Mucosa of rectum (tissue), 2 donors: ENCODE measurements at regions not wholly inside any gene's neighbourhood (a gene's known extent, or its start where the extent isn't known, plus 50 kb on each side); places are given as distances from the start of the nearest gene placed in this dataset.
"Not testable (repeated sequence)": the region's sequence is repeated elsewhere in the genome, so short reads cannot be mapped to it uniquely, and the experiment has no call there.

ENCODE experiments used
- H3K27ac ChIP-seq, 2 donors: one replicate each; pipeline ENCODE4 v1.7.0; 2013; ENCODE audit warnings: inconsistent platforms in 2 of 2, low read depth in 2 of 2, low read length in 2 of 2
- H3K27me3 ChIP-seq, 2 donors: one replicate each; pipeline ENCODE4 v1.7.0; 2013; ENCODE audit warnings: low read length in 2 of 2; ENCODE audit not compliant: control insufficient read depth in 2 of 2, insufficient read depth in 2 of 2
- H3K36me3 ChIP-seq, 2 donors: one replicate each; pipeline ENCODE4 v1.7.0; 2013; ENCODE audit warnings: low read length in 2 of 2; ENCODE audit not compliant: control insufficient read depth in 2 of 2, insufficient read depth in 2 of 2
- H3K4me1 ChIP-seq, 2 donors: one replicate each; pipeline ENCODE4 v1.7.0; 2013; ENCODE audit warnings: low read length in 2 of 2, mild to moderate bottlenecking in 1 of 2; ENCODE audit not compliant: control insufficient read depth in 2 of 2, insufficient read depth in 2 of 2
- H3K4me3 ChIP-seq, 2 donors: one replicate each; pipeline ENCODE4 v1.7.0; 2013; ENCODE audit warnings: low read length in 2 of 2
- H3K9ac ChIP-seq, 2 donors: one replicate each; pipeline ENCODE4 v1.7.0; 2013; ENCODE audit warnings: low read length in 2 of 2, low read depth in 1 of 2, mild to moderate bottlenecking in 1 of 2
- H3K9me3 ChIP-seq, 2 donors: one replicate each; pipeline ENCODE4 v1.7.0; 2013; ENCODE audit warnings: low read length in 2 of 2; ENCODE audit not compliant: control insufficient read depth in 2 of 2
- donor health status: healthy.
- donor health status: Normal muscosa, but diverticular disease.

GRCh38 chr9:31574006-31574765 lies 810.3 kb upstream of the ACO1 start:
- H3K4me1 ChIP-seq, result no peaks in the 10 kb centered on the region
- no peaks in the 10 kb centered on the region for H3K27me3 ChIP-seq
- no peak overlapping the region for H3K9ac ChIP-seq
- no peaks in the 10 kb centered on the region for H3K36me3 ChIP-seq
- no peak overlapping the region for H3K4me3 ChIP-seq
- H3K27ac ChIP-seq, result no peak overlapping the region
- no peaks in the 10 kb centered on the region for H3K9me3 ChIP-seq

DNA sequence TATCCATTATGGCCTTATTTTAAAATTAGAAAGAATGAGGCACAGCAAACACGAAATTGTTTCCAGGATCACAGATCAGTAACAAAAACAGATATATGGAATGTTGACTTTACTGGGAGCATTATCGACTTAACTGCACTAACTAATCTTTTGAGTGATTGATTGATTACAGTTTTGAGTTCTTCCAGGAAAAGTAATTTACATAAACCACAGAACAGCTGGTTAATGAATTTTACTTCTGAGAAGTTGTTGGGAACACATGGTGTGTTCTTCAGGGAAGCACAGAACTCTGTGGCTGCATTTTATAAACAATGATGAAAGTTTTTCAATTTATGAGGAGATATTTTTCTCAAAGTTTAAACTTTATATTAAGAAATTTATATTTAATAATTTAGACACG lies 802.4 kb upstream of the ACO1 start:
- Histone ChIP-seq H3K9me3 (no peaks in the 10 kb centered on the region), H3K9ac (no peak overlapping the region), H3K27me3 (no peaks in the 10 kb centered on the region), H3K36me3 (no peaks in the 10 kb centered on the region), H3K4me1 (no peaks in the 10 kb centered on the region), H3K4me3 (no peak overlapping the region), H3K27ac (no peak overlapping the region)

DNA sequence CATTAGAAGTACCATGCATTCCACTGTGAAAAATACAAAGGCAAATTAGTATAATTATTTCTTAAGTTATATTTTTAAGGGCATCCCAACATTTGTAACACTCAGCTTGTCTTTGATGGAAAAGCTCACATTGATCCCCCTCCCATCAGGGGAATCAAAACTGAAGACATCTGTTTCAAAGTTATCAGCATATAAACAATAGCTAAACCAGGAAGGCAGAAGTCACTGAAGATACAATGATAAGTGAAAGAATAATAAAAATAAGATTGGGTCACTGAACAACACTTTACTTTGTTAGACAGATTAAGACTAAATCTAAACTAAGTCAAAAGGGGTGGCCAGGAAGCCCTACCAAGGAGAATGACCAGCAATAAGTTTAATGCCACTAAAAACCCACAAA lies 801.9 kb upstream of the ACO1 start:
- Histone ChIP-seq H3K4me3 (no peak overlapping the region), H3K27me3 (no peaks in the 10 kb centered on the region), H3K27ac (no peak overlapping the region), H3K4me1 (no peaks in the 10 kb centered on the region), H3K36me3 (no peaks in the 10 kb centered on the region), H3K9me3 (no peaks in the 10 kb centered on the region), H3K9ac (no peak overlapping the region)

DNA sequence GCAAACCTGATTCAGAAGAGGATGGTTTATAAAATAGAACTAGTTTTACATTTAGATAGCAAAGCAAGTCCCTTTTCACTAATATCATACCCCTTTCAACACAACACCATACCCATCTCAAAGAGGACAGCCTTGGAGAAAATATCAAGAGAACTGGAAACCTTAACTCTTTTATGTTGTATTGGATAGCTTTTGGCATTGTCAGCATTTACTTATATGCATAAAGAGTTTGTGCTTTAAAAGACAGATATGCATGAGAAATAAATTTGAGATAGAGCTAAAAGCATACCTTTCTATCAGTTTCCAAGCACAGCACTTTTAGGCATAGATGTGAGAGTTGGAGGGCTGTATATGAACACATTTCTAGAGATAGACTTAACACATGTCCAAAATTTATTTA lies 799.3 kb upstream of the ACO1 start:
- no peaks in the 10 kb centered on the region for H3K36me3 ChIP-seq
- H3K9ac ChIP-seq, result no peak overlapping the region
- H3K27ac ChIP-seq, result no peak overlapping the region
- H3K27me3 ChIP-seq, result no peaks in the 10 kb centered on the region
- no peaks in the 10 kb centered on the region for H3K4me1 ChIP-seq
- H3K4me3 ChIP-seq, result no peak overlapping the region
- no peaks in the 10 kb centered on the region for H3K9me3 ChIP-seq

GRCh38 chr9:31587146-31587545 lies 797.3 kb upstream of the ACO1 start:
- no peaks in the 10 kb centered on the region for H3K36me3 ChIP-seq
- no peak overlapping the region for H3K9ac ChIP-seq
- no peaks in the 10 kb centered on the region for H3K27me3 ChIP-seq
- H3K4me3 ChIP-seq, result no peak overlapping the region
- no peak overlapping the region for H3K27ac ChIP-seq
- no peaks in the 10 kb centered on the region for H3K4me1 ChIP-seq
- no peaks in the 10 kb centered on the region for H3K9me3 ChIP-seq

DNA sequence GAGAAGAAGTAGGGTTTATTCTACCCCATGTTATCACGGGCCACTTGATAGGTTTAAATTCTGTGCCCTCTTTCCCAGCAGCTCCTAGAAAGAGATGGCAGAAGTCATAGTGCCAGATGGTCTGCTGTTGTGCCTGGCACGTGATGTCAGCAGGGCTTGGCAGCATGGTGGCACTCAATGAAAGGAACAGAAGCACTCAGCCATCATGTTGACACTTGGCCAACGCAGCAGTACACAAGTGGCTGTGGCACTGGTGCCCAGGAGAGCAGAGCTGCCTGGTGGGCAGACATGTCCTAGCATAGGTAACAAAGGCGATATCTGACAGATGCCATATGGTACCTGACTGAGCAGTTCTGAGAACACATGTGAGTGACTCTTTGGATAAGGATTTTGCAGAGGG lies 796.4 kb upstream of the ACO1 start:
- no peak overlapping the region for H3K9ac ChIP-seq
- no peaks in the 10 kb centered on the region for H3K27me3 ChIP-seq
- no peaks in the 10 kb centered on the region for H3K36me3 ChIP-seq
- H3K27ac ChIP-seq, result no peak overlapping the region
- no peaks in the 10 kb centered on the region for H3K4me1 ChIP-seq
- no peak overlapping the region for H3K4me3 ChIP-seq
- H3K9me3 ChIP-seq, result no peaks in the 10 kb centered on the region

DNA sequence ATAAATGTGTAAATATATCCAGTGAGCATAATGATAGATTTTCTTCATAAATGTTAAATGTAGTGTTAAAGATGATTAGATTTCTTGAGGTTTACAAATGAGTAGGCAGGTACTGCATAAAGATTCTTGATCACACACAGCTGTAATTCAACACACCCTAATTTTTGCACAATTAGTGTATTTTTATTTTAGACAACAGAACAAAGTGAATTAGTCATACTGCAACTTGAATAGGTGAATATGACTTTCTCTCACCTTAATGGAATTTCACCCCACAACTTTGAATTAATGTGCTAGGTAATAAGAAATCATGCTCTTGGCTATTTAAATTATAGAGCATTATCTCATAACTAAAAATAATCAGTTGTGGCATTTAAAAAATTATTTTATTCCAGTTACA lies 795.7 kb upstream of the ACO1 start:
- Histone ChIP-seq H3K9ac (no peak overlapping the region), H3K27me3 (no peaks in the 10 kb centered on the region), H3K9me3 (no peaks in the 10 kb centered on the region), H3K4me3 (no peak overlapping the region), H3K36me3 (no peaks in the 10 kb centered on the region), H3K4me1 (no peaks in the 10 kb centered on the region), H3K27ac (no peak overlapping the region)

DNA sequence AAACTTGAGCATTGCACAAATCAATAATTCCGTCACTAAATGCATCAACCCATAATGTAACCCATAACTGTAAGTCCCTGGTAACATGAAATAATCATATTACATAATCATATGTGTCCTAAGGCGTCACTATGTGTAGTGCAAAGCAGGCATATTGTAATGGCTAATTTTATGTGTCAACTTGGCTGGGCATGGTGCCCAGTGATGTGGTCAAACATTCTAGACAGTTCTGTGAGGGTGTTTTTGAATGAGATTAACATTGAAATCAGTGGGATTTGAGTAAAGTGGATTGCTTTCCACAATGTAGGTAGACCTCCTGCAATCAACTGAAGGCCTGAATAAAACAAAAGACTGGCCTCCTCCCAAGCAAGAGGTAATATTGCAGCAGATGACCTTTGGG lies 794.4 kb upstream of the ACO1 start:
- Histone ChIP-seq H3K9ac (no peak overlapping the region), H3K36me3 (no peaks in the 10 kb centered on the region), H3K4me1 (no peaks in the 10 kb centered on the region)

GRCh38 chr9:31597086-31597485 lies 787.4 kb upstream of the ACO1 start:
- not testable (repeated sequence) for H3K27ac ChIP-seq, H3K9ac ChIP-seq, H3K9me3 ChIP-seq, H3K36me3 ChIP-seq, H3K27me3 ChIP-seq, H3K4me3 ChIP-seq, H3K4me1 ChIP-seq

More for the DNA sequence above, 794.4 kb upstream of the ACO1 start:
- Histone ChIP-seq H3K4me3 (no peak overlapping the region), H3K9me3 (no peaks in the 10 kb centered on the region), H3K27ac (no peak overlapping the region), H3K27me3 (no peaks in the 10 kb centered on the region)

- Histone ChIP-seq H3K36me3 (no peaks in the 10 kb centered on the region), H3K27me3 (no peaks in the 10 kb centered on the region), H3K27ac (no peak overlapping the region), H3K9me3 (no peaks in the 10 kb centered on the region), H3K4me3 (no peak overlapping the region), H3K4me1 (no peaks in the 10 kb centered on the region), H3K9ac (no peak overlapping the region)
These were observed 786.5 kb upstream of the ACO1 start for GRCh38 chr9:31597977-31598376.

DNA sequence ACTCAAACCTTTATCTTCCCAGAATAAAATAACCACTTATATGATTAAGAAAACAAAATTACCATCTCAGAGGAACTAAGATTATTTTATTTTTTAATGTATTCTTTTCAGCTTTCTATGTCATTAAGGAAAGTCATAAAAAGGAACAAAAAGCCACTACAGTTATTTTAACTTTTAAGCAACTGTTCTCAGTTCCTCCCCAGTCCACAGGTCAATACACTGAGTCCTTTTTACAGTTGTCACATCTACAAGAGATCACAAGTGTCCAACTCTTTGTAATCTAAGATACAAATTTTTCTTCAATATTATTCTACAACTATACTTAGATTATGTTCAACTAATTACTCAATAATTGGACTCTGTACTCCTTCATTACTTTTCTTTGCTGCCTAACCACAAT lies 782.8 kb upstream of the ACO1 start:
- Histone ChIP-seq H3K9ac (no peak overlapping the region), H3K27ac (no peak overlapping the region), H3K4me3 (no peak overlapping the region), H3K27me3 (no peaks in the 10 kb centered on the region), H3K4me1 (no peaks in the 10 kb centered on the region), H3K9me3 (no peaks in the 10 kb centered on the region), H3K36me3 (no peaks in the 10 kb centered on the region)
